ENCODE measurements at regions not wholly inside any gene's neighbourhood (a gene's known extent, or its start where the extent isn't known, plus 50 kb on each side); places are given as distances from the start of the nearest gene placed in this dataset.

GRCh38 chr13:106919638-106920037, 351.7 kb upstream of the ARGLU1 start:
- TF ChIP-seq SNAI2 (CRISPR knock-in tag; IDR thresholded peaks at IDR 0.05) (no peak), ZNF565 (CRISPR knock-in tag; conservative IDR thresholded peaks at IDR 0.05; ENCODE audit: low read depth) (no peak), ARNTL (CRISPR knock-in tag; IDR thresholded peaks at IDR 0.05; ENCODE audit: borderline replicate concordance, low read depth) (no peak), TCF4 (CRISPR knock-in tag; IDR thresholded peaks at IDR 0.05; ENCODE audit: borderline replicate concordance) (no peak), ZFP3 (CRISPR knock-in tag; IDR thresholded peaks at IDR 0.05) (no peak), PPARA (CRISPR knock-in tag; IDR thresholded peaks at IDR 0.05; ENCODE audit: borderline replicate concordance) (no peak), ZFP30 (CRISPR knock-in tag; IDR thresholded peaks at IDR 0.05) (no peak), BACH2 (CRISPR knock-in tag; IDR thresholded peaks at IDR 0.05; ENCODE audit: borderline replicate concordance) (no peak), ZNF70 (CRISPR knock-in tag; IDR thresholded peaks at IDR 0.05) (no peak), ISL1 (CRISPR knock-in tag; IDR thresholded peaks at IDR 0.05) (no peak), ZNF8 (CRISPR knock-in tag; IDR thresholded peaks at IDR 0.05) (no peak)
- TF ChIP-seq, protein P1, sequence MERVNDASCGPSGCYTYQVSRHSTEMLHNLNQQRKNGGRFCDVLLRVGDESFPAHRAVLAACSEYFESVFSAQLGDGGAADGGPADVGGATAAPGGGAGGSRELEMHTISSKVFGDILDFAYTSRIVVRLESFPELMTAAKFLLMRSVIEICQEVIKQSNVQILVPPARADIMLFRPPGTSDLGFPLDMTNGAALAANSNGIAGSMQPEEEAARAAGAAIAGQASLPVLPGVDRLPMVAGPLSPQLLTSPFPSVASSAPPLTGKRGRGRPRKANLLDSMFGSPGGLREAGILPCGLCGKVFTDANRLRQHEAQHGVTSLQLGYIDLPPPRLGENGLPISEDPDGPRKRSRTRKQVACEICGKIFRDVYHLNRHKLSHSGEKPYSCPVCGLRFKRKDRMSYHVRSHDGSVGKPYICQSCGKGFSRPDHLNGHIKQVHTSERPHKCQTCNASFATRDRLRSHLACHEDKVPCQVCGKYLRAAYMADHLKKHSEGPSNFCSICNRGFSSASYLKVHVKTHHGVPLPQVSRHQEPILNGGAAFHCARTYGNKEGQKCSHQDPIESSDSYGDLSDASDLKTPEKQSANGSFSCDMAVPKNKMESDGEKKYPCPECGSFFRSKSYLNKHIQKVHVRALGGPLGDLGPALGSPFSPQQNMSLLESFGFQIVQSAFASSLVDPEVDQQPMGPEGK (CRISPR knock-in tag; IDR thresholded peaks at IDR 0.05; ENCODE audit: borderline replicate concordance): no peak
- TF ChIP-seq, protein P2, sequence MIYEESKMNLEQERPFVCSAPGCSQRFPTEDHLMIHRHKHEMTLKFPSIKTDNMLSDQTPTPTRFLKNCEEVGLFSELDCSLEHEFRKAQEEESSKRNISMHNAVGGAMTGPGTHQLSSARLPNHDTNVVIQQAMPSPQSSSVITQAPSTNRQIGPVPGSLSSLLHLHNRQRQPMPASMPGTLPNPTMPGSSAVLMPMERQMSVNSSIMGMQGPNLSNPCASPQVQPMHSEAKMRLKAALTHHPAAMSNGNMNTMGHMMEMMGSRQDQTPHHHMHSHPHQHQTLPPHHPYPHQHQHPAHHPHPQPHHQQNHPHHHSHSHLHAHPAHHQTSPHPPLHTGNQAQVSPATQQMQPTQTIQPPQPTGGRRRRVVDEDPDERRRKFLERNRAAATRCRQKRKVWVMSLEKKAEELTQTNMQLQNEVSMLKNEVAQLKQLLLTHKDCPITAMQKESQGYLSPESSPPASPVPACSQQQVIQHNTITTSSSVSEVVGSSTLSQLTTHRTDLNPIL (CRISPR knock-in tag; IDR thresholded peaks at IDR 0.05; ENCODE audit: low read depth): no peak
- TF ChIP-seq, protein P3, sequence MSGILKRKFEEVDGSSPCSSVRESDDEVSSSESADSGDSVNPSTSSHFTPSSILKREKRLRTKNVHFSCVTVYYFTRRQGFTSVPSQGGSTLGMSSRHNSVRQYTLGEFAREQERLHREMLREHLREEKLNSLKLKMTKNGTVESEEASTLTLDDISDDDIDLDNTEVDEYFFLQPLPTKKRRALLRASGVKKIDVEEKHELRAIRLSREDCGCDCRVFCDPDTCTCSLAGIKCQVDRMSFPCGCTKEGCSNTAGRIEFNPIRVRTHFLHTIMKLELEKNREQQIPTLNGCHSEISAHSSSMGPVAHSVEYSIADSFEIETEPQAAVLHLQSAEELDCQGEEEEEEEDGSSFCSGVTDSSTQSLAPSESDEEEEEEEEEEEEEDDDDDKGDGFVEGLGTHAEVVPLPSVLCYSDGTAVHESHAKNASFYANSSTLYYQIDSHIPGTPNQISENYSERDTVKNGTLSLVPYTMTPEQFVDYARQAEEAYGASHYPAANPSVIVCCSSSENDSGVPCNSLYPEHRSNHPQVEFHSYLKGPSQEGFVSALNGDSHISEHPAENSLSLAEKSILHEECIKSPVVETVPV (CRISPR knock-in tag; IDR thresholded peaks at IDR 0.05): no peak
